ENCODE measurements at regions not wholly inside any gene's neighbourhood (a gene's known extent, or its start where the extent isn't known, plus 50 kb on each side); places are given as distances from the start of the nearest gene placed in this dataset.

DNA sequence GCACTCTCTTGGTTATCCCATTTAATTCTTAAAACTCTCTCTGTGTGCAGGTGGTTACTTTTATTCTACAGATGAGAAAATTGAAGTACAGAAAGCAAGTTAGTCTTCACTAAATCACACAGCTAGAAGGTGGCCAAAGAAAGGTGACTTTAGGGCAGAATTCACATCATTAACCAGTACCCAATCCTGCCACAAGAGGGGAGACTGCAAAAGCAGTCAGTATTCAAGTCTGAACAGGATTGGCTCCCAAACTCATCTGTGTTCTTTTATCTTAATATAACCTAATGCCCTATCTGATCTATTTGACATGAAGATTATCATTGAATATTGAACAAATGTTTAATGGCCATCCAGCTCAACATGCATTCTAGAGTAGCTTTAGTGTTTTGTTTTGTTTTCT is 225.3 kb upstream of the FAM83B start:
- TF ChIP-seq ZNF124 (CRISPR knock-in tag; IDR thresholded peaks at IDR 0.05) = no peak
- no peak for TF ChIP-seq ZNF431 (CRISPR knock-in tag; IDR thresholded peaks at IDR 0.05)
- no peak for TF ChIP-seq KLF16 (IDR thresholded peaks at IDR 0.05)
- no peak for TF ChIP-seq SIN3A (IDR thresholded peaks at IDR 0.05; ENCODE audit: borderline replicate concordance in 2 of 2, control insufficient read depth in 1 of 2, low read depth in 2 of 2, low read length in 2 of 2)
- TF ChIP-seq TBL1XR1 (IDR thresholded peaks at IDR 0.05; ENCODE audit: low read length in 2 of 2) = no peak
- TF ChIP-seq ZNF175 (CRISPR knock-in tag; IDR thresholded peaks at IDR 0.05; ENCODE audit: low read depth) = no peak
- TF ChIP-seq, protein P1, sequence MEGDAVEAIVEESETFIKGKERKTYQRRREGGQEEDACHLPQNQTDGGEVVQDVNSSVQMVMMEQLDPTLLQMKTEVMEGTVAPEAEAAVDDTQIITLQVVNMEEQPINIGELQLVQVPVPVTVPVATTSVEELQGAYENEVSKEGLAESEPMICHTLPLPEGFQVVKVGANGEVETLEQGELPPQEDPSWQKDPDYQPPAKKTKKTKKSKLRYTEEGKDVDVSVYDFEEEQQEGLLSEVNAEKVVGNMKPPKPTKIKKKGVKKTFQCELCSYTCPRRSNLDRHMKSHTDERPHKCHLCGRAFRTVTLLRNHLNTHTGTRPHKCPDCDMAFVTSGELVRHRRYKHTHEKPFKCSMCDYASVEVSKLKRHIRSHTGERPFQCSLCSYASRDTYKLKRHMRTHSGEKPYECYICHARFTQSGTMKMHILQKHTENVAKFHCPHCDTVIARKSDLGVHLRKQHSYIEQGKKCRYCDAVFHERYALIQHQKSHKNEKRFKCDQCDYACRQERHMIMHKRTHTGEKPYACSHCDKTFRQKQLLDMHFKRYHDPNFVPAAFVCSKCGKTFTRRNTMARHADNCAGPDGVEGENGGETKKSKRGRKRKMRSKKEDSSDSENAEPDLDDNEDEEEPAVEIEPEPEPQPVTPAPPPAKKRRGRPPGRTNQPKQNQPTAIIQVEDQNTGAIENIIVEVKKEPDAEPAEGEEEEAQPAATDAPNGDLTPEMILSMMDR (IDR thresholded peaks at IDR 0.05 in 2 of 3, conservative IDR thresholded peaks at IDR 0.05 in 1 of 3; ENCODE audit: insufficient read depth in 2 of 3, low read depth in 1 of 3, low read length in 3 of 3) = no peak
- TF ChIP-seq LCOR (CRISPR knock-in tag; IDR thresholded peaks at IDR 0.05) = no peak
